ENCODE measurements at regions not wholly inside any gene's neighbourhood (a gene's known extent, or its start where the extent isn't known, plus 50 kb on each side); places are given as distances from the start of the nearest gene placed in this dataset.

GRCh38 chr1:78358165-78358564 lies 132.6 kb upstream of the PTGFR start:
- TF ChIP-seq CTCF (IDR thresholded peaks at IDR 0.05) = no peak
- TF ChIP-seq POLR2A (IDR thresholded peaks at IDR 0.05) = no peak

All from prostate gland (tissue), 2 donors.